Vagina (tissue), 2 donors: ENCODE measurements at regions not wholly inside any gene's neighbourhood (a gene's known extent, or its start where the extent isn't known, plus 50 kb on each side); places are given as distances from the start of the nearest gene placed in this dataset.

Source experiments
- CTCF ChIP-seq, 3 experiments: fragments of 450-650 bp in 2 of 3; fragments of 200-600 bp in 1 of 3; sonication (generic) in 1 of 3; IDR thresholded peaks; one replicate each; pipeline ENCODE4 v1.5.1; 2017 to 2019; ENCODE audit warnings: antibody characterized with exemption in 3 of 3, mild to moderate bottlenecking in 2 of 3, moderate library complexity in 2 of 3
- POLR2A ChIP-seq, 2 donors: fragments of 450-650 bp; IDR thresholded peaks; one replicate each; pipeline ENCODE4 v1.6.1; 2017; ENCODE audit warnings: antibody characterized with exemption in 2 of 2, mild to moderate bottlenecking in 2 of 2, moderate library complexity in 2 of 2
- POLR2AphosphoS5 ChIP-seq, 2 donors: sonication (generic); formaldehyde crosslinking; IDR thresholded peaks; one replicate each; pipeline ENCODE4 v1.9.0; 2017; ENCODE audit warnings: antibody characterized with exemption in 2 of 2, mild to moderate bottlenecking in 2 of 2, low read depth in 1 of 2; ENCODE audit not compliant: insufficient read depth in 1 of 2

DNA sequence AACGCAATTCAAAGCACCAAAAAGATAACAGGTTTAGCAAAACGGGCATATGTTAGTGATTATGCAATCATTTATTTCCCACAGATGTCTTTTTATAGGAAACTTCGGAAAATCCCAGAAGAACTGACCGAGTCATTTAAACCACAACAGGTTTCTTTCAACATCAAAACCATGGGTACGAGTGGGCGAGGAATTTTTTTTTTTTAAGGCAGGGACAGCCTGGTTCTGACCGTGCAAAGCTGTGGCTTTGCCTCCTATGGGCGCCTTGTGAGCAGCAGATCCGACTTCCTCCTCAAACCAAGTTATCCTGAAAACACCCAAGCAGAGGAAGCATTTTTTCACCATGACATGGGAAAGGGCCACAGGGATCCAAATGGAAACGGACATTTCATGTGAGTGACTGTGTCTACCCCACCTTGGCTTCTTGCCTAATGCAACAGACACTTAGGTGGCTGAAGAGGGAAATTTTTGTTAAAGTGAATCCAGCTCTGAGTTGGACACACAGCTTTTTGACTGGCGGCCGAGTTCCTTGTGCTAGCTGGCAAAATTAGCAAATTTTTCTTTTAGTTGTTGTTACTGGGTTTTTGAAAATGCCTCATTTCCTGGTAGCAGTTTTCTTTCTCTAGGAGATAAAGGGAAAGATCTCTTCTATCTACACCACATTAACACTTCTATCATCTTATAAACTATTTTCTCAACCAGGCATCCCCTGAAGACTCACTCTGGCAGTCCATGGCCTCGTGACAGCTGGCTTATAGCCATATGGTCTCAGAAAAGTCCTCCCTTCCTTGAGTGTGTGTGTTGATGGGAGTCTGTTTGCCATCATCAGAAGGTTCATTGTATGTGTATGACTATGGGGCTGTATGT is 487.4 kb upstream of the ZEB2 start:
- no peak for TF ChIP-seq CTCF (IDR thresholded peaks at IDR 0.05)
- TF ChIP-seq POLR2A (IDR thresholded peaks at IDR 0.05) = no peak
- no peak for TF ChIP-seq POLR2AphosphoS5 (IDR thresholded peaks at IDR 0.05; ENCODE audit: insufficient read depth in 1 of 2, low read depth in 1 of 2)
